ENCODE measurements at regions not wholly inside any gene's neighbourhood (a gene's known extent, or its start where the extent isn't known, plus 50 kb on each side); places are given as distances from the start of the nearest gene placed in this dataset.

GRCh38 chr7:131957338-131958020 lies 401.1 kb upstream of the PODXL start:
- no peaks in the 10 kb centered on the region for H4K20me1 ChIP-seq (ENCODE audit: control insufficient read depth, insufficient read depth, low read depth, low read length)
- no peaks in the 10 kb centered on the region for H3K9me2 ChIP-seq (replicated peaks; ENCODE audit: control insufficient read depth, low read length)
- H3K36me3 ChIP-seq (ENCODE audit: control insufficient read depth, low read length) = no peaks in the 10 kb centered on the region
- H3F3A ChIP-seq (ENCODE audit: control insufficient read depth, insufficient read depth) = no peaks in the 10 kb centered on the region
- no peak for TF ChIP-seq EZH2phosphoT487 (IDR thresholded peaks at IDR 0.05; ENCODE audit: borderline replicate concordance, low read length)
- TF ChIP-seq, protein P1, sequence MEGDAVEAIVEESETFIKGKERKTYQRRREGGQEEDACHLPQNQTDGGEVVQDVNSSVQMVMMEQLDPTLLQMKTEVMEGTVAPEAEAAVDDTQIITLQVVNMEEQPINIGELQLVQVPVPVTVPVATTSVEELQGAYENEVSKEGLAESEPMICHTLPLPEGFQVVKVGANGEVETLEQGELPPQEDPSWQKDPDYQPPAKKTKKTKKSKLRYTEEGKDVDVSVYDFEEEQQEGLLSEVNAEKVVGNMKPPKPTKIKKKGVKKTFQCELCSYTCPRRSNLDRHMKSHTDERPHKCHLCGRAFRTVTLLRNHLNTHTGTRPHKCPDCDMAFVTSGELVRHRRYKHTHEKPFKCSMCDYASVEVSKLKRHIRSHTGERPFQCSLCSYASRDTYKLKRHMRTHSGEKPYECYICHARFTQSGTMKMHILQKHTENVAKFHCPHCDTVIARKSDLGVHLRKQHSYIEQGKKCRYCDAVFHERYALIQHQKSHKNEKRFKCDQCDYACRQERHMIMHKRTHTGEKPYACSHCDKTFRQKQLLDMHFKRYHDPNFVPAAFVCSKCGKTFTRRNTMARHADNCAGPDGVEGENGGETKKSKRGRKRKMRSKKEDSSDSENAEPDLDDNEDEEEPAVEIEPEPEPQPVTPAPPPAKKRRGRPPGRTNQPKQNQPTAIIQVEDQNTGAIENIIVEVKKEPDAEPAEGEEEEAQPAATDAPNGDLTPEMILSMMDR (IDR thresholded peaks at IDR 0.05; ENCODE audit: low read depth, low read length, poor library complexity, severe bottlenecking) = no peak
- H3K27me3 ChIP-seq (ENCODE audit: control insufficient read depth, low read length) = no peaks in the 10 kb centered on the region
- H3K27ac ChIP-seq (ENCODE audit: low read depth, low read length) = no peak overlapping the region
- no peaks in the 10 kb centered on the region for H3K9me3 ChIP-seq (ENCODE audit: control insufficient read depth, insufficient read depth, low read length)
- no peak overlapping the region for H3K4me3 ChIP-seq (ENCODE audit: low read length)
- no peaks in the 10 kb centered on the region for H3K4me1 ChIP-seq (ENCODE audit: control insufficient read depth, low read length)
- H3K79me2 ChIP-seq (ENCODE audit: control insufficient read depth, low read length) = no peaks in the 10 kb centered on the region
- no peak overlapping the region for H3K4me2 ChIP-seq (ENCODE audit: low read length)

DNA sequence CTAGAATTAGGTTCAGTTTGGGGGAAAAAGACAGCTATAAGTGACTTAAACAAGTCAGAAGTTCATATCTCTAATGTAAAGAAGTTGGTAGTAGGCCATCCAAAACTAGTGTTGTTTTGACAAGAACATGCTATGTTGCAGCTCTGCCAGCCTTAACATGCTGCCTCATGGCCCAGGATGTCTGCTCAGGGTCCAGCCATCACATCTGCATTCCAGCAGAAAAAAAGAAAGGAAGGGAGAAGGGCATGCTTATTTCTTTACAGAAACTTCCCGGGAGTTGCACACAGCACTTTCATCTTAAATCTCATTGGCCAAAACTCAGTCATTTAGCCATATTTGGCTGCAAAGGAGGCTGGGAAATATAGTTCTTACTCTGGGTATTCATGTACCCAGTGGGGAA lies 400.4 kb upstream of the PODXL start:
- Histone ChIP-seq H3F3A (ENCODE audit: control insufficient read depth, insufficient read depth) (no peaks in the 10 kb centered on the region), H3K9me2 (replicated peaks; ENCODE audit: control insufficient read depth, low read length) (no peaks in the 10 kb centered on the region), H3K36me3 (ENCODE audit: control insufficient read depth, low read length) (no peaks in the 10 kb centered on the region), H4K20me1 (ENCODE audit: control insufficient read depth, insufficient read depth, low read depth, low read length) (no peaks in the 10 kb centered on the region), H3K27me3 (ENCODE audit: control insufficient read depth, low read length) (no peaks in the 10 kb centered on the region), H3K4me1 (ENCODE audit: control insufficient read depth, low read length) (no peaks in the 10 kb centered on the region), H3K27ac (ENCODE audit: low read depth, low read length) (no peak overlapping the region), H3K9me3 (ENCODE audit: control insufficient read depth, insufficient read depth, low read length) (no peaks in the 10 kb centered on the region), H3K4me2 (ENCODE audit: low read length) (no peak overlapping the region), H3K4me3 (ENCODE audit: low read length) (no peak overlapping the region), H3K79me2 (ENCODE audit: control insufficient read depth, low read length) (no peaks in the 10 kb centered on the region)
- TF ChIP-seq EZH2phosphoT487 (IDR thresholded peaks at IDR 0.05; ENCODE audit: borderline replicate concordance, low read length) = no peak
- TF ChIP-seq, protein P1 (IDR thresholded peaks at IDR 0.05; ENCODE audit: low read depth, low read length, poor library complexity, severe bottlenecking) = no peak

DNA sequence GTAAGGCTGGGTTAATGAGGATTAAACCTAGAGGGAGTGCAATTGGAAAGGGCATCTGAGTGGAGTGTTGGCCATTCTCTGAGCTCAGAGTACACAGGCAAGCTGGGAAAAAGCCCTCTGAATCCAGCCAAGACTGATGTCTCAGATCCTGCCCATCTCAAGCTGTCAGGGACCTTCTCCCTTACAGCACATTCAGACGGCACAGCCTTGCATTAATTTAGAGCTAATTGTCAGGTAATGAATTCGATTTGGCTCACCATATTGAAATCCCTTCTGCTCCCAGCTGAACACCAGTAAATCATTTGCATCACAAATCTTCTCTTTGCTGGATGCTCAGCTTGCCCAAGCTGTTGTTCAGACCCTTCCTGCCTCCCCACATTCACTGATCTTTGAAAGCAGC lies 399.3 kb upstream of the PODXL start:
- Histone ChIP-seq H3K27me3 (ENCODE audit: control insufficient read depth, low read length) (no peaks in the 10 kb centered on the region), H3K27ac (ENCODE audit: low read depth, low read length) (no peak overlapping the region), H4K20me1 (ENCODE audit: control insufficient read depth, insufficient read depth, low read depth, low read length) (no peaks in the 10 kb centered on the region), H3K9me3 (ENCODE audit: control insufficient read depth, insufficient read depth, low read length) (no peaks in the 10 kb centered on the region), H3K4me3 (ENCODE audit: low read length) (no peak overlapping the region), H3K36me3 (ENCODE audit: control insufficient read depth, low read length) (no peaks in the 10 kb centered on the region), H3K4me1 (ENCODE audit: control insufficient read depth, low read length) (no peaks in the 10 kb centered on the region), H3K4me2 (ENCODE audit: low read length) (no peak overlapping the region), H3K79me2 (ENCODE audit: control insufficient read depth, low read length) (no peaks in the 10 kb centered on the region), H3K9me2 (replicated peaks; ENCODE audit: control insufficient read depth, low read length) (no peaks in the 10 kb centered on the region), H3F3A (ENCODE audit: control insufficient read depth, insufficient read depth) (no peaks in the 10 kb centered on the region)
- TF ChIP-seq, protein P1 (IDR thresholded peaks at IDR 0.05; ENCODE audit: low read depth, low read length, poor library complexity, severe bottlenecking) = no peak
- no peak for TF ChIP-seq EZH2phosphoT487 (IDR thresholded peaks at IDR 0.05; ENCODE audit: borderline replicate concordance, low read length)
